ENCODE measurements at regions not wholly inside any gene's neighbourhood (a gene's known extent, or its start where the extent isn't known, plus 50 kb on each side); places are given as distances from the start of the nearest gene placed in this dataset.

GRCh38 chr7:23973264-23973663 is 263.2 kb downstream of the STK31 start:
- DNase-seq (ENCODE audit: low read depth in 2 of 2), result no peak

DNA sequence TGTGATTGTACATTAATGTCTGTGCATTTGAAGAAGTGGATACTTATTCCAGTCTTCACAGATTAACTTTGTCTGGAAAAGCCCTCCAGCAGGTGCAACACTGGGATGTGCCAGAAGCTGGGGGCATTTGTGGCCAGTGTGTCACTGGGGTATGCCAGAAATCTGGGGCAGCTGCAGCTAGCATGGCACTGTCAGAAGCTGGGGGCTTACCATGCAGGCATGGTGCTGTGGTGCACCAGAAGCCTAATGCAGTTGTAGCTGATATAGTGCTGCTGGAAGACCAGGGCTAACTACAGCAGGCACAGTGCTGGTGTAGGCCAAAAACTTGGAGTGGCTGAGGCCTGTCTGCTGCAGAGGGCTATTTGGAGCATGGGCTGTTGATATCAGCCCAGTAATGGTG is 270.1 kb downstream of the STK31 start:
- no peak for DNase-seq (ENCODE audit: low read depth in 2 of 2)

- no peak for DNase-seq (ENCODE audit: low read depth in 2 of 2)
Measured at GRCh38 chr7:23981314-23981713, 271.3 kb downstream of the STK31 start.

- no peak for DNase-seq (ENCODE audit: low read depth in 2 of 2)
Measured at GRCh38 chr7:23981758-23982157, 271.7 kb downstream of the STK31 start.

DNA sequence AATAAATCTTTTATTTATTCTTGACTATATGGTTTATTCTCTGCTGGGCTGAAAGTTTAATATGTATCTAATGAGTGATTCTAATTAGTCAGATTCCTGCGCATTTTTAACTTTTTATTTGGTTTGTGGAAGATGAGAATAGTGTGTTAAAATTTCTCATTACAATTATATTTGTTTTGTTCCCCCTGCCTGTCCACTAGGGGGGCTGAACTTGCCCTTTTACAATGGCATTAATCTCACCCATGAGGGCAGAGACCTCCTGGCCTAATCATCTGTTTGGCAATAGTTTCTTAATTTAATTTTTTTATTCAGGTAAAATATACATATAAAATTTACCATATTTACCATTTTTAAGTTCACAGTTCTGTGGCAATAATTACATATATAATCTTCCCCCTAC is 278.5 kb upstream of the NPY start:
- no peak for DNase-seq (ENCODE audit: low read depth in 2 of 2)

DNA sequence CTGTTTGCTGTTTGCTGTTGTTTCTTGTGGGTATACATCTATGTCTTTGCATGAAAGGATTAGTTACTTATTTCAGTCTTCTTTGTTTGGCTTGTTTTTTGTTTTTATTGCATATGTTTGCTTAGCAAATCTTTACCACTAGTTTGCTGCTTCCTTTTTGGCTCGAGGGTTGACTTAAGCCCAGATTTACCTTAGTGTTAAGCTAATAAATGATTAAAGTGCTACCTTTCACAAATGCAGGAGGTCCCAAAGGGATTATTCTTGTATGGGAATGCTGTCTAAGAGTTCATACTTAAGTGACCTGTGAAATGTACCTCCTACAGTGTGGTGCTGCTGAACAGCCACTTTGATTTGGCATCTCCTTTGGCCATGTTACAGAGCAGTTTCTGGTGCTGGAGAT is 273.5 kb upstream of the NPY start:
- DNase-seq (ENCODE audit: low read depth in 2 of 2), result no peak

DNA sequence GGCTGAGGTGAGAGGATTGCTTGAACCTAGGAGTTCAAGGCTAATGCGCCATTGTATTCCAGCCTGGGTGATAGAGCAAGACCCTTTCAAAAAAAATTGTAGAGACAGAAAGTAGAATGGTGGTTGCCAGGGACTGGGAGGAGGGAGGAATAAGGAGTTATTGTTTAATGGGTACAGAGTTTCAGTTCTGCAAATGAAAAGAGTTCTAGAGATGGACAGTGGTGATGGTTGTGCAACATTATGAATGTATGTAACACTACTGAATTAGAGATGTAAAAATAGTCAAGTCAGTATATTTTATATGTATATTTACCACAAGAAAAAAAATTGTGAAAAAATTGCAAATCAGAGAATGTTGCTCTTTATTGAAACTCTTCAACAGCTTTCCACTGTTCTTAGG is 266.5 kb upstream of the NPY start:
- no peak for DNase-seq (ENCODE audit: low read depth in 2 of 2)

- DNase-seq (ENCODE audit: low read depth in 2 of 2), result no peak
Measured at GRCh38 chr7:24018331-24018730, 265.7 kb upstream of the NPY start.

DNA sequence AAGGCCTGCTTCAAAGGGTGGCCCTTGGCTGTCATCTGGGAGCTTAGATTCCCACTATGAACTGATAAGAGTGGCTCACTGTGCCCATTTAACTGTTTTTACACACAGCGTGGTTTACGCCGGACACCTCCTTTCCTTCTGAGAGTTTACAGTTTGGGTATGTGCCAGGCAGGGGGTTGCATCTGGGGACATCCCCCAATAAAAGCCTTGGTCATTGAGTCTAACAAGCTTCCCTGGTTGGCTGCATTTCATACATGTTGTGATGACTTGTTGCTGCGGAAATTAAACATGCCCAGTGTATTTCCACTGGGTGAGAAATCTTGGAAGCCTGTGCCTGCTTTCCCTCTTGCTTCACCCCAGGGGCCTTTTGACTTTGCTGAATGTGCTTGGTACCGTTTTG is 264.1 kb upstream of the NPY start:
- no peak for DNase-seq (ENCODE audit: low read depth in 2 of 2)

GRCh38 chr7:24024276-24025068 is 259.5 kb upstream of the NPY start:
- no peak for DNase-seq (ENCODE audit: low read depth in 2 of 2)

DNA sequence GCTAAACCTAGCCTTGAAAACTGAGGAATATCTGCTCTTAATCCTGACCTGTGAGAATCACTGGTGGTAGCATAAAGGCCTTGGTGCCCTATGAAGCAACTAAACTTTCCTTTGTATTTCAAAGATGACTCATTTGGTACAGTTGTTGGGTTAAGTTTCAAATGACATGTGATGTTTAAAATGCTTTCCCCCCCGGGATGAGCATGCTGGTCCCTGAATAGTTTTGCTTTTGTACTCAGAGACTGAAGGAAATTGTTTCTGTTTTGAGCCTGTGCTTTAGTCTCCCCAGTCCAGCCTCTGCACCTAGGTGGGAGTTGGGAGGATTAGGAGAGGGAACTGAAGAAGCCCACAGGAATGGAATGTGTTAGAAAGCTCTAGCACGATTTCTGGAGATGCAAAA is 258.9 kb upstream of the NPY start:
- DNase-seq (ENCODE audit: low read depth in 2 of 2), result no peak

DNA sequence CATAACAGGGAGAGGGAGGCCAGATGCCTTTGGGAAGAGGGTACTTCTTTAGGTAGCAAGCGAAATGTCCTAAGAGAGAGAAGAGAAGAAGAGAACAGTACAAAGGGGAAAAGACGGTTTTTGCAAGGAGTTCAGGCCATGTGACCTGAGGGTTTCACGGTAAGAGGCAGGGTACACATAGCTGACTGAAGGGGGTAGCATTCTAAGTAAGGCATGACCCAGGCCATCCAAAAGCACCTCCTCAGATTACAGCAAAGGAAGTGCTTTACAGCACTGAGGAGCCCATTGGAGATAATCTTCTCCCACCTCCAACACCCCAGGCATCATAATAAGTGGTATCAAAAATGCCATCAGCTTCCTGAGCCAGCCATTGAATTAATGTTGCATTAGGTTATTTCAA is 258.2 kb upstream of the NPY start:
- no peak for DNase-seq (ENCODE audit: low read depth in 2 of 2)

- no peak for DNase-seq (ENCODE audit: low read depth in 2 of 2)
Measured at GRCh38 chr7:24026351-24026750, 257.6 kb upstream of the NPY start.

DNA sequence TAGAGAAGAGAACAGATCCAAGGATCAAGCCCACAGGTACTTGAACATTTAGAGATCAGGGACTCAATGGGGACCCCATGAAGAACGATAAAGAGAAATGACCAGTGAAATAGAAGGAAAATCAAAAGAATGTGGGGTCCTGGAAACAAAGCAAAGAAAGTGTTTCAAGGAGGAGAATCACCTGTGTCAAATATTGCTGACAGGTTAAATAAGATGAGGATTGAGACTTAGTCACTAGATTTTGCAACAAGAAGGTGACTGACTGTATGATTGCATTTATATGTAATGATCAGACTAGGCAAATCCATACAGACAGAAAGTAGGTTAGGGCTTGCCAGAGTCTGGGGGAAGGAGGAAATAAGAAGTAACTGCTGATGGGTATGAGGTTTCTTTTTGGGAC is 254.9 kb upstream of the NPY start:
- DNase-seq (ENCODE audit: low read depth in 2 of 2), result no peak

DNA sequence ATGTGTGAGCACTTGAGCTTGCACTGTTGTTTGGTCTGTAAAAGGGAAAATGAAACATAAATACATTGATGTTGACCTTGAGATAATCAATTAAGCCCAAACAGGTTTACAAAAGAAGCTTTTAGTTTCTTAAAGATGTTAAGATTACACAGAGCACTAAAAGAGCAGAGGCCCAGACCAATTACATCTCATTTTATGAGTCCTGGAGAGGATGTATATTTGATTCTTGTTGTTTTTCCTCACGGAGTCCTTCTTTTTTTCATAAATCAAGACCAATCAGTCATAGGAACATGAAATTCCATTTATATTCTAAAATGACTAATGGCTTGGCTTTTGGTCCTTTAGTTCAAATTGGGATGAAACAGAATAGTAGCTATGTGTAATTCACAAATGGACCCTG is 249.7 kb upstream of the NPY start:
- no peak for DNase-seq (ENCODE audit: low read depth in 2 of 2)

GRCh38 chr7:24035366-24036032 is 248.5 kb upstream of the NPY start:
- no peak for DNase-seq (ENCODE audit: low read depth in 2 of 2)

GRCh38 chr7:24036033-24036412 is 248.0 kb upstream of the NPY start:
- no peak for DNase-seq (ENCODE audit: low read depth in 2 of 2)

- no peak for DNase-seq (ENCODE audit: low read depth in 2 of 2)
Measured at GRCh38 chr7:24038993-24039392, 245.0 kb upstream of the NPY start.

DNA sequence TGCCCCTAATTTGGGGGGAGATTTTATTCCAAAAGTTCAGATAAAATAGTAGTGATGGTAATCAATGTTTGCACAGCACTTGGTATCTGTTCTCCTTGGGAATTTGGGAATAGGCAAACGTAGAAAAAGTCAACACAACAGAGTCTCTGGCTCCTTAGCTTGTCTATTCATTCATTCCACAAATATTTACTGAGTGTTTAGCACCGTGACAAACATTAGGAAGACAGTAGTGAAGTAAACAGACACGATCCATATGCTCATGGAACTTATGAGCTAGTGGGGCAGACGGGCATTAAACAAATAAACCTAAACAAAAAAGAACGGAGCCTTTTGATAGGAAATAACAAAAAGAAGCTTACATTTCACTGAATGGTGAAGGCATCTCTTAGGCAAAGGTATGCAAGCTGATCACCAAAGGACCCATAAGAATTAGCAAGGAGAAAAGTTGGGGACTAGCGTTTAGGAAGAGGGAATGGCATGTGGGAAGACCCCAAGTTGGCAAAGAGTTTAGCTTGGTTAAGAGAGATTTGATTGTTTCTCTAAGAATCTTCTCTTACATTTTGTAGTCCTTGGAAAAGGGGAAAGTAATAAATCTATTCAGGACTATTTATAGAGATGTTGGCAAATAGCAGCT is 243.9 kb upstream of the NPY start:
- no peak for DNase-seq (ENCODE audit: low read depth in 2 of 2)

DNA sequence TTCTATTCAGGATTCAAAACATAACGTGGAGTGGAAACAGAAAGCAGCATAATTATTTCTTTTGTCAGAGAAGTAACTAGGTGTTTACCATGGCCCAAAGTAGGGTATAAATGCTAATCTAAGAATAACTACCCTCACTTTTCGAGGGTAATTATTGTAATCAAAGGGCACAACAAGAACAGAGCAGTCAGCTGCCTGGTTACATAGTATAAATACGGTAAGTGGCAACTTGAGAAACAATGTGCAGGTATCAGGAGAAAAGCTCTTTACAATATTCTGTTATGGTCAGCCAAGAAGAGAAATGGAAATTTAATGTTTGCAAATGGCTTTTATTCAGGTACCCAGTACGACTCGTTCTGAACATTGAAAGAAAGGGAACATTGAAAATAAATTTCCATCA is 242.0 kb upstream of the NPY start:
- no peak for DNase-seq (ENCODE audit: low read depth in 2 of 2)

GRCh38 chr7:24049296-24049695 is 234.7 kb upstream of the NPY start:
- no peak for DNase-seq (ENCODE audit: low read depth in 2 of 2)

GRCh38 chr7:24050991-24051560 is 232.9 kb upstream of the NPY start:
- DNase-seq (ENCODE audit: low read depth in 2 of 2), result no peak

- no peak for DNase-seq (ENCODE audit: low read depth in 2 of 2)
Measured at GRCh38 chr7:24051651-24052050, 232.3 kb upstream of the NPY start.
